ENCODE measurements at regions not wholly inside any gene's neighbourhood (a gene's known extent, or its start where the extent isn't known, plus 50 kb on each side); places are given as distances from the start of the nearest gene placed in this dataset.

DNA sequence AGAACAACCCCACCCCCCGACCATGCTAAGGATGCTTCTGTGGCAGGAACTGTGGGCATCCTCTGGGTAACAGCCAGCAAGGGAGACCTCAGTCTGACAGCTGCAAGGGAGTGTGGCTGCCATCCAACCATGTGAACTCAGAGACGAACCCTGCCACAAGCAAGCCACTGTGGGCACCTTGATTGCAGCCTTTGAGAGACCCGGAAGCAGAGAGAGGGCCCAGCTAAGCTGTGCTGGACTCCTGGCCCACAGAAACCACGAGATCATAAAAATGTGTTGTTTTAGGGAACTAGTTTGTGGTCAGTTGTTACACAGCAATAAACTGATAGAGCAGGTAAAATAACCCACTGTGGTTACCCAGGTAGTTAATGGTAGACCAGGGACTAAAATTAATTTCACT is 414.6 kb downstream of the CDH26 start:
- TF ChIP-seq NFIC (IDR thresholded peaks at IDR 0.05; ENCODE audit: borderline replicate concordance), result no peak
- TF ChIP-seq RCOR1 (IDR thresholded peaks at IDR 0.05; ENCODE audit: low read length), result no peak
- TF ChIP-seq YY1 (IDR thresholded peaks at IDR 0.05; ENCODE audit: low read depth), result no peak
- no peak for TF ChIP-seq EZH2phosphoT487 (IDR thresholded peaks at IDR 0.05; ENCODE audit: borderline replicate concordance, low read depth)
- TF ChIP-seq MXI1 (IDR thresholded peaks at IDR 0.05; ENCODE audit: low read depth, low read length), result no peak
- TF ChIP-seq EP300 (IDR thresholded peaks at IDR 0.05; ENCODE audit: borderline replicate concordance in 1 of 2, low read depth in 1 of 2, low read length in 1 of 2), result no peak
- Histone ChIP-seq H3K9me2 (no peaks in the 10 kb centered on the region), H3K27ac (ENCODE audit: low read depth in 2 of 2, low read length in 1 of 2) (no peak overlapping the region), H3K9me3 (peaks cover 7% of the 10 kb centered on the region; the same call in 1 of the 2 replicates), H3F3A (replicated peaks; ENCODE audit: insufficient read depth) (no peaks in the 10 kb centered on the region), H3K4me3 (ENCODE audit: low read depth in 2 of 2, low read length in 1 of 2) (no peak overlapping the region), H3K4me2 (no peak overlapping the region), H3K27me3 (ENCODE audit: insufficient read depth) (no peaks in the 10 kb centered on the region), H4K20me1 (ENCODE audit: insufficient read depth) (no peaks in the 10 kb centered on the region), H3K4me1 (ENCODE audit: control insufficient read depth in 1 of 2, insufficient read depth in 2 of 2, low read depth in 1 of 2, low read length in 1 of 2) (no peaks in the 10 kb centered on the region), H2AFZ (ENCODE audit: low read depth) (no peak overlapping the region), H3K79me2 (ENCODE audit: insufficient read depth) (no peaks in the 10 kb centered on the region), H3K36me3 (replicated peaks in 1 of 2; ENCODE audit: control insufficient read depth in 1 of 2, insufficient read depth in 2 of 2, low read length in 1 of 2) (no peaks in the 10 kb centered on the region), H3K9ac (no peak overlapping the region)
- DNase-seq, result no peak
- CTCF ChIA-PET, result no interaction called here
- WGBS (ENCODE audit: low lambda C conversion rate), result 7% methylated on average over 4 of the region's 4 CpGs
- POLR2A ChIA-PET, result no interaction called here

DNA sequence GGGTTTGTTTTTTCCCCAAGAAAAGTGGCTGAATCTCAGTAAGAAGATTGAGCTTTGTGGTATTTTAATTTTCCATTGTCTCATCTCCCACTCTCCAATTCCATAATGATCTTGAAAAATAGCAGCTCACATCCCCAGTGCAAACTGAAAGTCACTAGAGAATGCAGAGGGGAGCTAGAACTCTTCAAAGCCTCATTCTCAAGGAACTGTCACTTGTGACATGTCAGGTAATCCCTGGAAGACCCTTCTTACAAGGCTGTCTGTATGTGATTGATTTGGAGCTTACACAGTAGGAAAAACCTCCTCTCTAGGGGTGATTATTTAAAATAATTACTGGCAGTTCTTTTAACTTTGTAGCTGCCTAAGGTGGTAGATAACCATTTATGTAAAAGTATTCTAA is 420.4 kb downstream of the CDH26 start:
- Histone ChIP-seq H3K9me3 (peaks cover 6% of the 10 kb centered on the region; the same call in 1 of the 2 replicates), H4K20me1 (ENCODE audit: insufficient read depth) (no peaks in the 10 kb centered on the region), H3K4me3 (ENCODE audit: low read depth in 2 of 2, low read length in 1 of 2) (no peak overlapping the region), H3K9ac (no peak overlapping the region), H3K27ac (ENCODE audit: low read depth in 2 of 2, low read length in 1 of 2) (no peak overlapping the region), H3K36me3 (replicated peaks in 1 of 2; ENCODE audit: control insufficient read depth in 1 of 2, insufficient read depth in 2 of 2, low read length in 1 of 2) (no peaks in the 10 kb centered on the region), H3K4me1 (ENCODE audit: control insufficient read depth in 1 of 2, insufficient read depth in 2 of 2, low read depth in 1 of 2, low read length in 1 of 2) (no peaks in the 10 kb centered on the region), H3K79me2 (ENCODE audit: insufficient read depth) (no peaks in the 10 kb centered on the region), H2AFZ (ENCODE audit: low read depth) (no peak overlapping the region), H3K4me2 (no peak overlapping the region), H3K27me3 (ENCODE audit: insufficient read depth) (no peaks in the 10 kb centered on the region), H3F3A (replicated peaks; ENCODE audit: insufficient read depth) (no peaks in the 10 kb centered on the region), H3K9me2 (no peaks in the 10 kb centered on the region)
- TF ChIP-seq MEF2A (IDR thresholded peaks at IDR 0.05; ENCODE audit: borderline replicate concordance, low read depth) (no peak), POLR2AphosphoS5 (IDR thresholded peaks at IDR 0.05; ENCODE audit: low read depth, low read length) (no peak), TEAD4 (IDR thresholded peaks at IDR 0.05; ENCODE audit: borderline replicate concordance, insufficient read depth) (no peak), SMC3 (IDR thresholded peaks at IDR 0.05; ENCODE audit: low read depth, low read length) (no peak), EZH2phosphoT487 (IDR thresholded peaks at IDR 0.05; ENCODE audit: borderline replicate concordance, low read depth) (no peak), EP300 (IDR thresholded peaks at IDR 0.05; ENCODE audit: borderline replicate concordance in 1 of 2, low read depth in 1 of 2, low read length in 1 of 2) (no peak), JUND (IDR thresholded peaks at IDR 0.05) (no peak), CHD2 (IDR thresholded peaks at IDR 0.05; ENCODE audit: low read length, partially characterized antibody) (no peak)
- TF ChIP-seq, protein P1, sequence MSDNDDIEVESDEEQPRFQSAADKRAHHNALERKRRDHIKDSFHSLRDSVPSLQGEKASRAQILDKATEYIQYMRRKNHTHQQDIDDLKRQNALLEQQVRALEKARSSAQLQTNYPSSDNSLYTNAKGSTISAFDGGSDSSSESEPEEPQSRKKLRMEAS (IDR thresholded peaks at IDR 0.05; ENCODE audit: low read depth), result no peak
- TF ChIP-seq, protein P2, sequence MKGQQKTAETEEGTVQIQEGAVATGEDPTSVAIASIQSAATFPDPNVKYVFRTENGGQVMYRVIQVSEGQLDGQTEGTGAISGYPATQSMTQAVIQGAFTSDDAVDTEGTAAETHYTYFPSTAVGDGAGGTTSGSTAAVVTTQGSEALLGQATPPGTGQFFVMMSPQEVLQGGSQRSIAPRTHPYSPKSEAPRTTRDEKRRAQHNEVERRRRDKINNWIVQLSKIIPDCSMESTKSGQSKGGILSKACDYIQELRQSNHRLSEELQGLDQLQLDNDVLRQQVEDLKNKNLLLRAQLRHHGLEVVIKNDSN (IDR thresholded peaks at IDR 0.05; ENCODE audit: borderline replicate concordance, low read depth), result no peak
- TF ChIP-seq, protein P3, sequence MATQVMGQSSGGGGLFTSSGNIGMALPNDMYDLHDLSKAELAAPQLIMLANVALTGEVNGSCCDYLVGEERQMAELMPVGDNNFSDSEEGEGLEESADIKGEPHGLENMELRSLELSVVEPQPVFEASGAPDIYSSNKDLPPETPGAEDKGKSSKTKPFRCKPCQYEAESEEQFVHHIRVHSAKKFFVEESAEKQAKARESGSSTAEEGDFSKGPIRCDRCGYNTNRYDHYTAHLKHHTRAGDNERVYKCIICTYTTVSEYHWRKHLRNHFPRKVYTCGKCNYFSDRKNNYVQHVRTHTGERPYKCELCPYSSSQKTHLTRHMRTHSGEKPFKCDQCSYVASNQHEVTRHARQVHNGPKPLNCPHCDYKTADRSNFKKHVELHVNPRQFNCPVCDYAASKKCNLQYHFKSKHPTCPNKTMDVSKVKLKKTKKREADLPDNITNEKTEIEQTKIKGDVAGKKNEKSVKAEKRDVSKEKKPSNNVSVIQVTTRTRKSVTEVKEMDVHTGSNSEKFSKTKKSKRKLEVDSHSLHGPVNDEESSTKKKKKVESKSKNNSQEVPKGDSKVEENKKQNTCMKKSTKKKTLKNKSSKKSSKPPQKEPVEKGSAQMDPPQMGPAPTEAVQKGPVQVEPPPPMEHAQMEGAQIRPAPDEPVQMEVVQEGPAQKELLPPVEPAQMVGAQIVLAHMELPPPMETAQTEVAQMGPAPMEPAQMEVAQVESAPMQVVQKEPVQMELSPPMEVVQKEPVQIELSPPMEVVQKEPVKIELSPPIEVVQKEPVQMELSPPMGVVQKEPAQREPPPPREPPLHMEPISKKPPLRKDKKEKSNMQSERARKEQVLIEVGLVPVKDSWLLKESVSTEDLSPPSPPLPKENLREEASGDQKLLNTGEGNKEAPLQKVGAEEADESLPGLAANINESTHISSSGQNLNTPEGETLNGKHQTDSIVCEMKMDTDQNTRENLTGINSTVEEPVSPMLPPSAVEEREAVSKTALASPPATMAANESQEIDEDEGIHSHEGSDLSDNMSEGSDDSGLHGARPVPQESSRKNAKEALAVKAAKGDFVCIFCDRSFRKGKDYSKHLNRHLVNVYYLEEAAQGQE (IDR thresholded peaks at IDR 0.05; ENCODE audit: low read depth, low read length), result no peak
- CTCF ChIA-PET, result interaction anchor here (1.3 to 1.8 kb wide), 2 partner anchors 13 to 14 kb away, joined by 5 read pairs; no protein-coding TSS in a partner anchor
- no peak for DNase-seq
- POLR2A ChIA-PET, result no interaction called here

Data from SK-N-SH (cell line).